GM19035 (cell line): ENCODE measurements at regions not wholly inside any gene's neighbourhood (a gene's known extent, or its start where the extent isn't known, plus 50 kb on each side); places are given as distances from the start of the nearest gene placed in this dataset.
"Not testable (repeated sequence)": the region's sequence is repeated elsewhere in the genome, so short reads cannot be mapped to it uniquely, and the experiment has no call there.

ENCODE experiments used
- ATAC-seq: cut with Tn5 transposase; IDR thresholded peaks from one replicate; pipeline ENCODE4 v1.9.1; 2021; ENCODE audit not compliant: unreplicated experiment

DNA sequence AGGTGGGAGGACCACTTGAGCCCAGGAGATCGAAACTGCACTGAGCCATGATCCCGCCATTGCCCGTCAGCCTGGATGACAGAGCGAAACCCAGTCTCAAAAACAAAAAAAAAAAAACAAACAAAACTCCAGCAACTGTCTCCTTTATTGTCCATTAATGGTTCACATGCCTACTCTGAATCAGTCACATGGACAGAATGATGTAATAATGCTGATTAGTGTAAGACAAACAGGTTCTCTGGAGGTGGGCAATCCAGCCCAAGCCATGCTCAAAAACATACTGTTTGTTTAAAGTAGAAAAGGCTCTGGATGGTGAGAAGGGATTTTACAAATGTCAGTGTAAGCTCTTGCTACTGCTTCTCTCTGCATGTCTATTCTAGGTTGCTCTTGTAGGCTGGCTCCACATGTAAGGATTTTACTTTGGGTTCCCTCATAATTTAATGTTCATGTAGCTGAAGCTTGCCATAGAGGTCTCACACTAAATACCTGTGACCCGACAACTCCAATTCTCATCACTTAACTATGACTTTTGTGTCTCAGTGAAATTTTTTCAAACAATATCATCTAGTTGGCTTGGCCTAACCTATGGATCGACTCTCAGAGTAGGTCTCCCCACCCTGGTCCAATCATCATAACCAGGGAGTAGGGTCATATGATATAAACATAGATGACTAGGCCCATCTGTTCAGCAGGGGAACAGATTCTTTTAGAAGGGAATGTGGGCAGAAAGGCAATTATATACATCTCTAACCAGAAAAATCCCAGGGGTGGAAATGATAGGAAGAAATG is 83.9 kb upstream of the SLC39A10 start:
- ATAC-seq, result no peak

DNA sequence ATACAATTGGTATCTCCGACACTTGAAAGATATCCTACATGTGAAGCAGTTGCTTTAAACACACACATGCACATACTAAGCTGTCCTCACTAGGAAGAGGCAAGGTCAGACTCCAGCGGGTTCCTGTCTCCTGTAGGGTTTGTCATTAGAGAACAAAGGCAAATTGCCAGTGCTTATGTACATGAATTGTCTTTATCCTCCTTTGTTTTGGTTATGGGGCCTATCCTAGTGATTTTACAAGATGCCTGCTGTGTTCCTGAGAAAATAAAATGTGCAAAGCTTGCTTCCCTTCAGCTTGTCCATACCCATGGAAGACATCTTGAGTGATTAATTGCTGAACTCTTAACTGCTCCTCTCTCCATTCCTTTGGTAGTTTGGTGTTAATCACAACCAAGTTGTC is 86.7 kb upstream of the SLC39A10 start:
- ATAC-seq, result no peak

GRCh38 chr2:195569255-195569654 is 87.8 kb upstream of the SLC39A10 start:
- no peak for ATAC-seq

- not testable (repeated sequence) for ATAC-seq
Observed at GRCh38 chr2:195564625-195565135, 92.3 kb upstream of the SLC39A10 start.

- ATAC-seq, result no peak
Observed at GRCh38 chr2:195563857-195564512, 93.0 kb upstream of the SLC39A10 start.

DNA sequence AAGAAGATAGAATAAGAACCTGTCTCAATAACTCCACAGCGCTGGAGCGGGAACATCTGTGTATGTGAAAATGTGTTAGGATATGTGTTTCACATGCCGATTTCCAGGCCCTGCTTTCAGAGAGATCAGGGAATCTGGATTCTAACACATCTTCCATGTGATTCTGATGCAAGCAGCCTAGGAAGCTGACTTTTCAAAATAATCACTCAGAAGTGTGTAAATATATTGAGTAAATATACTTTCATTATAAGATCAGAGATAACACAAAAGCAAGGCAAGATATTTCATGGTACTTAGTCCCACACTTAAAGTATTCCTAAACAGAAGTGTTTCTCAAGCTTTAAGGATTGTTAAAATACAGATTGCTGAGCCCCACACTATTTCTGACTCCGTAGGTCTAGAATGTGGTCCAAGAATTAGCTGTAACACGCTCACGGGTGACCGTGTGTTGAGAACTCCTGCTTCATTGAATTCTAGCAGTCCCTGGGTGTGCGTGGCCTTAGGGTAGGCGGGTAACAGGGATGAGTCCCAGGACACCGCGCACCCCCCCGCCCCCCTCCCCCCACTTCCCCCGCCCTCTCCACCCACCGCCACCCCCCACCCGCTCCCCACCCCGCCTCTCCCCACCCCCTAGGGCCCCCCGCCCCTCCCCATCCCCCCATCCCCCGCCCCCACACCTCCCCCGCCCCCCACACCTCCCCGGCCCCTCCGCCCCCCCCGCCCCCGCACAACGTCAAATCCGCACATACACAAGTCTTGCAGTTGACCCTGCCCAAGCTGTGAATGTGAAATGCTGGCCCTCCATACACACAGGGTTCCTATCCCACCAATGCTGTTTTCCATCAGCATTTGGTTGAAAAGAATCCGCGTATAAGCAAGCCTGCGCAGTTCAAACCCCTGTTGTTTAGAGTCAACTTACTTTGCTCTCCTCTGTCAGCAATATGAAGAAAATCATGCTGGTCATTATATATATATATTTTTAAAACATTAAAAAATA is 94.2 kb upstream of the SLC39A10 start:
- ATAC-seq, result no peak

GRCh38 chr2:195561116-195561921 is 95.7 kb upstream of the SLC39A10 start:
- ATAC-seq, result peak; percentile 41

DNA sequence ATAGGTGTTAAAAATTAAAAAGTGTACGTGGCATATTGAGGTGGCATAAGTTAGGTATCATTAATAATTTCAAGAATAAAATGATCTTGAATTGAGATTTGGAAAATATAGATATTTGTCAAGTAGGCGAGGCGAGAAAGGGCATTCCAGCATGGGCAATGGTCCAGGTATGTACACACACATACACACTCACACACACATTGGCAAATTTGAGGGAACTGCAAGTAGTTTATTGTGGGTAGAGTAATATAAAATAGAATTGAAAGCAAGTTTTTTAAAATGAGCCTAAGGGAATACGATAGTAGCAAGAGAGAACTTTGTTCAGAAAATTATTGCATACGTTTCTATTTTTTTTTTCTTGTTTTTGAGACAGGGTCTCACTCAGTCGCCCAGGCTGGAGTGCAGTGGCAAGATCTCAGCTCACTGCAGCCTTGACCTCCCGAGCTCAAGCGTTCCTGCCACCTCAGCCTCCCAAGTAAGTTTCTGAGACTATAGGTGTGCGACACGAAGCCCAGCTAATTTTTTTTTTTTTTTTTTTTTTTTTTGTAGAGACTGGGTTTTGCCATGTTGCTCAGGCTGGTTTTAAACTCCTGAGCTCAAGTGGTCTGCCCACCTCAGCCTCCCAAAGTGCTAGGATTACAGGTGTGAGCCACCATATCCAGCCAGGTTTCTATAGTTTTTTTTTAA is 96.7 kb upstream of the SLC39A10 start:
- no peak for ATAC-seq

GRCh38 chr2:195559431-195559914 is 97.6 kb upstream of the SLC39A10 start:
- peak; percentile 73 for ATAC-seq

GRCh38 chr2:195555971-195556370 is 101.1 kb upstream of the SLC39A10 start:
- no peak for ATAC-seq

GRCh38 chr2:195552581-195552980 is 104.4 kb upstream of the SLC39A10 start:
- ATAC-seq, result no peak

- ATAC-seq, result no peak
Observed at GRCh38 chr2:195548198-195548940, 108.7 kb upstream of the SLC39A10 start.

- ATAC-seq, result not testable (repeated sequence)
Observed at GRCh38 chr2:195547268-195547840, 109.7 kb upstream of the SLC39A10 start.

GRCh38 chr2:195545811-195546210 is 111.2 kb upstream of the SLC39A10 start:
- no peak for ATAC-seq

GRCh38 chr2:195543902-195544894 is 112.8 kb upstream of the SLC39A10 start:
- ATAC-seq, result peak; percentile 82

DNA sequence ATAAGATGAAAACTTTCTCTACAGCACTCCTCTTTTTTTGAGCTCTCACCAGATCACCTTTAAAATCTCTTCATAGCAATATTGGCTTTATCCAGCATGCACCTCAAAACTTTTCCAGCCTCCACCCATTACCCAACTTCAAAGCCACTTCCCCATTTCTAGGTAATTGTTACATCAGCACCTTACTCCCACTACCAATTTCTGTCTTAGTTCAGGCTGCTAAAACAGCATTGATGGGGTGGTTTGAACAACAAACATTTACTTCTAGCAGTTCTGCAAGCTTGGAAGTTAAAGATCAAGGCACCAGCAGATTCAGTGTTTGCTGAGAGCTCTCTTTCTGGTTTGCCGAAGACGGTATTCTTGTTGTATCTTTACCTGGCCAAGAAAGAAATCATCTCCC is 114.0 kb upstream of the SLC39A10 start:
- ATAC-seq, result no peak

GRCh38 chr2:195542067-195542466 is 115.0 kb upstream of the SLC39A10 start:
- ATAC-seq, result no peak
